Transverse colon (tissue), 4 donors: ENCODE measurements at regions not wholly inside any gene's neighbourhood (a gene's known extent, or its start where the extent isn't known, plus 50 kb on each side); places are given as distances from the start of the nearest gene placed in this dataset.

ENCODE experiments used
- DNase-seq: peaks from one replicate; pipeline ENCODE4 v3.0.0-alpha.2; 2019
- H3K27ac ChIP-seq, 4 donors: fragments of 200-600 bp; sonication (generic); 2 replicates each; pipeline ENCODE4 v1.5.1; 2016 to 2018; ENCODE audit warnings: inconsistent platforms in 4 of 4
- H3K27me3 ChIP-seq: fragments of 200-600 bp; sonication (generic); 2 replicates; pipeline ENCODE4 v1.5.1; 2017; ENCODE audit warnings: inconsistent platforms
- H3K36me3 ChIP-seq, 4 donors: fragments of 200-600 bp; sonication (generic); 2 replicates each; pipeline ENCODE4 v1.5.1; 2017 to 2019; ENCODE audit warnings: inconsistent platforms in 4 of 4
- H3K4me1 ChIP-seq, 4 donors: fragments of 200-600 bp; sonication (generic); 2 replicates each; pipeline ENCODE4 v1.5.1; 2017 to 2020; ENCODE audit warnings: inconsistent platforms in 4 of 4
- H3K4me3 ChIP-seq, 4 donors: fragments of 200-600 bp; sonication (generic); 1 replicate in 1 of 4; 2 replicates in 3 of 4; pipeline versions ENCODE4 v1.5.1 to v1.6.1; 2017 to 2019; ENCODE audit warnings: inconsistent platforms in 4 of 4
- H3K9me3 ChIP-seq, 2 donors: fragments of 200-600 bp; sonication (generic); 2 replicates each; pipeline ENCODE4 v1.5.1; 2017 to 2019; ENCODE audit warnings: inconsistent platforms in 2 of 2
- CTCF ChIP-seq, 5 experiments: fragments of 200-600 bp in 3 of 5; fragments of 450-650 bp in 2 of 5; sonication (generic) in 3 of 5; IDR thresholded peaks; 1 replicate in 2 of 5; 2 replicates in 3 of 5; pipeline ENCODE4 v1.5.1; 2016 to 2017; ENCODE audit warnings: antibody characterized with exemption in 5 of 5, inconsistent platforms in 3 of 5, mild to moderate bottlenecking in 2 of 5, moderate library complexity in 1 of 5
- EP300 ChIP-seq: sonication (generic); formaldehyde crosslinking; IDR thresholded peaks from one replicate; pipeline ENCODE4 v1.6.1; 2017; ENCODE audit warnings: antibody characterized with exemption, low read depth
- POLR2A ChIP-seq: fragments of 450-650 bp; IDR thresholded peaks from one replicate; pipeline ENCODE4 v1.6.1; 2016; ENCODE audit warnings: antibody characterized with exemption, mild to moderate bottlenecking, moderate library complexity
- POLR2AphosphoS5 ChIP-seq, 3 donors: sonication (generic); formaldehyde crosslinking; IDR thresholded peaks; one replicate each; pipeline ENCODE4 v1.6.1; 2016; ENCODE audit warnings: antibody characterized with exemption in 3 of 3
- WGBS, 2 donors: methylation state at CpG; one replicate each; pipeline ENCODE4 v1.1.5; 2018; ENCODE audit warnings: low coverage in 1 of 2; 5-methylcytosine and 5-hydroxymethylcytosine counted together
- in situ Hi-C, 4 donors: fragments of 200-750 bp; cut with MboI; loops; one replicate each; pipeline versions ENCODE4 v1.15.0 to v1.15.1; 2017; ENCODE audit warnings: low sequenced_read_pairs in 3 of 4, low pct_ligation_motif_present in 1 of 4, low pct_unique_long_range_greater_than_20kb in 1 of 4
- intact Hi-C: fragments of 100-400 bp; cut with DNase I; formaldehyde crosslinking; loops from one replicate; pipeline ENCODE4 v1.15.1; 2023; ENCODE audit warnings: low total_unique reads

- no peaks in the 10 kb centered on the region for H3K36me3 ChIP-seq
- no peak for DNase-seq
- no peak overlapping the region for H3K4me3 ChIP-seq
- WGBS, 2 donors = 71 to 85% methylated on average over 6 to 7 of the region's 7 CpGs
- no peaks in the 10 kb centered on the region for H3K9me3 ChIP-seq
- H3K27me3 ChIP-seq = no peaks in the 10 kb centered on the region
- TF ChIP-seq EP300 (no peak), POLR2A (no peak), CTCF (IDR thresholded peaks at IDR 0.05) (no peak), POLR2AphosphoS5 (IDR thresholded peaks at IDR 0.05) (no peak)
- in situ Hi-C loops (no loop called here), intact Hi-C loops (no loop called here)
- no peaks in the 10 kb centered on the region for H3K4me1 ChIP-seq
- no peak overlapping the region for H3K27ac ChIP-seq
Observed at GRCh38 chr6:130742131-130742681, 85.0 kb upstream of the SMLR1 start.

- TF ChIP-seq POLR2AphosphoS5 (IDR thresholded peaks at IDR 0.05) = no peak
- TF ChIP-seq EP300 = no peak
- no peak for TF ChIP-seq CTCF (IDR thresholded peaks at IDR 0.05)
- no peak for TF ChIP-seq POLR2A
- intact Hi-C loops = no loop called here
- in situ Hi-C loops = no loop called here
- Histone ChIP-seq H3K4me3 (no peak overlapping the region), H3K4me1 (no peaks in the 10 kb centered on the region), H3K27me3 (no peaks in the 10 kb centered on the region), H3K9me3 (no peaks in the 10 kb centered on the region), H3K27ac (no peak overlapping the region), H3K36me3 (no peaks in the 10 kb centered on the region)
- no peak for DNase-seq
- 61 to 67% methylated on average over 1 to 2 of the region's 2 CpGs for WGBS, 2 donors
Observed at GRCh38 chr6:130743175-130743574, 84.0 kb upstream of the SMLR1 start.

DNA sequence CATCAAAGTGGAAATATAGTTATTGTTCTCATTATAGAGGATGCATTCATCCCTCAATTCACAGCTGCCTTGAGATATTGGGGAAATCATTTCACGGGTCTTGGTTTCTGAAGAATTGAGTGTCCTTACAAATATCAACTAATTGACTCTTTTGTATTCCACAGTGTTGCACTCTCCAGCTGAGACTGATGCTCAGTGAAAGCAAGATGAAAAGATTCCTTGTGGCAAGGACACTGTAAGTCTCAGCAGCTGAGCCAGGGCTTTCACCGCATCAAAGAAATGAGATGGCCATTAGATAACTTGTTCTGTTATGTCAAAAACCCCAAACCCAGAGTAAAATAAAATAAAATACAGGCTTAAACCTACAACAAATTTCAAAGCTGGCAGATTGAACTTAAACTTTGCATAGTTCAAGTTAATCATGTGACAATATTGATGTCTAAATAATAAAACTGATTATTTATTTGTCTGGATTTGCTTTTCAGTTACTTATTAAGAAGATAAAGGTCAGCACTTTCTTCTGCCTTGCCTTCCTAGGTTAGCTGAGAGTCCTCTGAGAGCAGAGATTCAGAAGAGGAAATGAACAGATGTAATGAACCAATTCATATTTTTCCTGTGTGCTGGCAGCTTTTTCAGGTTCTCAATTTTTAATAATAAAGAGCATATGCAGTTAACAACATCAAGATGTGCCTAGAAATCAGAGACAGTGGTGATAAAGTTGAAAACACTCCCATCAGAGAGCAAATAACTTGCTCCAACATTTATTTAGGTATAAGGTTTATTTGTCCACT is 82.4 kb upstream of the SMLR1 start:
- intact Hi-C loops = no loop called here
- no peak overlapping the region for H3K27ac ChIP-seq
- H3K27me3 ChIP-seq = no peaks in the 10 kb centered on the region
- in situ Hi-C loops = no loop called here
- H3K36me3 ChIP-seq = no peaks in the 10 kb centered on the region
- no peaks in the 10 kb centered on the region for H3K9me3 ChIP-seq
- no peak overlapping the region for H3K4me3 ChIP-seq
- WGBS, 2 donors = 79 to 80% methylated on average over 2 of the region's 2 CpGs
- no peaks in the 10 kb centered on the region for H3K4me1 ChIP-seq
- DNase-seq = no peak
- TF ChIP-seq CTCF (IDR thresholded peaks at IDR 0.05) (no peak), POLR2A (no peak), EP300 (no peak), POLR2AphosphoS5 (IDR thresholded peaks at IDR 0.05) (no peak)

GRCh38 chr6:130748041-130748440 is 79.2 kb upstream of the SMLR1 start:
- in situ Hi-C loops = no loop called here
- intact Hi-C loops = no loop called here
- DNase-seq = no peak
- Histone ChIP-seq H3K9me3 (no peaks in the 10 kb centered on the region), H3K4me1 (no peaks in the 10 kb centered on the region), H3K36me3 (no peaks in the 10 kb centered on the region), H3K4me3 (no peak overlapping the region), H3K27me3 (no peaks in the 10 kb centered on the region), H3K27ac (no peak overlapping the region)
- TF ChIP-seq EP300 (no peak), POLR2AphosphoS5 (IDR thresholded peaks at IDR 0.05) (no peak), CTCF (IDR thresholded peaks at IDR 0.05) (no peak), POLR2A (no peak)
- WGBS, 2 donors = 82% methylated on average over 1 of the region's 1 CpG; no CpG with 5 or more reads in 1 of the 2 donors
